Body of pancreas (tissue), 4 donors: ENCODE measurements at regions not wholly inside any gene's neighbourhood (a gene's known extent, or its start where the extent isn't known, plus 50 kb on each side); places are given as distances from the start of the nearest gene placed in this dataset.

Experiments
- CTCF ChIP-seq, 7 experiments: fragments of 450-650 bp in 4 of 7; fragments of 200-600 bp in 3 of 7; sonication (generic) in 3 of 7; IDR thresholded peaks; one replicate each; pipeline ENCODE4 v1.5.1; 2016 to 2019; ENCODE audit warnings: antibody characterized with exemption in 7 of 7
- POLR2A ChIP-seq, 3 donors: fragments of 450-650 bp; IDR thresholded peaks; one replicate each; pipeline ENCODE4 v1.6.1; 2016; ENCODE audit warnings: antibody characterized with exemption in 3 of 3, mild to moderate bottlenecking in 2 of 3

- TF ChIP-seq CTCF (IDR thresholded peaks at IDR 0.05) = no peak
- TF ChIP-seq POLR2A (IDR thresholded peaks at IDR 0.05) = no peak
These were observed 82.2 kb upstream of the CDH13 start for GRCh38 chr16:82544378-82545160.
